ENCODE measurements at regions not wholly inside any gene's neighbourhood (a gene's known extent, or its start where the extent isn't known, plus 50 kb on each side); places are given as distances from the start of the nearest gene placed in this dataset.

DNA sequence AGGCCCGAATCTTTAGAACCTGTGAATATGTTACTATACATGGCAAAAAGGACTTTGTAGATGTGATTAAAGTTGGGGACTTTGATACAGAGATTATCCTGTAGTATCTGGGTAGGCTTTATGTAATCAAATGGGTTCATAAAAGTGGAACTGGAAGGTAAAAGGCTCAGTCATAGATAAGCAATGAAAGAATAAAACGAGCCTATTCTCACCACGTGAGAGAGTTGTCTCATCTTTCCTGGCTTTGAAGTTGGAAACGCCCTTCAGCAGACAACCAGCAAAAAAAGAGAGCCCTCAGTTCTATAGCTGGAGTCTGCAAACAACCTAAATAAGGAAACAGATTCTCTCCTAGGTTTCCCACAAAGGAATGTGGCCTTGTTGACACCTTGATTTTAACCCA lies 805.8 kb upstream of the DIAPH2 start:
- TF ChIP-seq ESRRG (CRISPR knock-in tag; IDR thresholded peaks at IDR 0.05), result no peak
- no peak for TF ChIP-seq TOX (CRISPR knock-in tag; IDR thresholded peaks at IDR 0.05; ENCODE audit: borderline replicate concordance)
- TF ChIP-seq GLIS3 (CRISPR knock-in tag; IDR thresholded peaks at IDR 0.05), result no peak
- TF ChIP-seq ZNF70 (CRISPR knock-in tag; IDR thresholded peaks at IDR 0.05), result no peak
- no peak for TF ChIP-seq BACH2 (CRISPR knock-in tag; IDR thresholded peaks at IDR 0.05; ENCODE audit: borderline replicate concordance)
- TF ChIP-seq ZNF8 (CRISPR knock-in tag; IDR thresholded peaks at IDR 0.05), result no peak
- TF ChIP-seq, protein P1, sequence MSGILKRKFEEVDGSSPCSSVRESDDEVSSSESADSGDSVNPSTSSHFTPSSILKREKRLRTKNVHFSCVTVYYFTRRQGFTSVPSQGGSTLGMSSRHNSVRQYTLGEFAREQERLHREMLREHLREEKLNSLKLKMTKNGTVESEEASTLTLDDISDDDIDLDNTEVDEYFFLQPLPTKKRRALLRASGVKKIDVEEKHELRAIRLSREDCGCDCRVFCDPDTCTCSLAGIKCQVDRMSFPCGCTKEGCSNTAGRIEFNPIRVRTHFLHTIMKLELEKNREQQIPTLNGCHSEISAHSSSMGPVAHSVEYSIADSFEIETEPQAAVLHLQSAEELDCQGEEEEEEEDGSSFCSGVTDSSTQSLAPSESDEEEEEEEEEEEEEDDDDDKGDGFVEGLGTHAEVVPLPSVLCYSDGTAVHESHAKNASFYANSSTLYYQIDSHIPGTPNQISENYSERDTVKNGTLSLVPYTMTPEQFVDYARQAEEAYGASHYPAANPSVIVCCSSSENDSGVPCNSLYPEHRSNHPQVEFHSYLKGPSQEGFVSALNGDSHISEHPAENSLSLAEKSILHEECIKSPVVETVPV (CRISPR knock-in tag; IDR thresholded peaks at IDR 0.05), result no peak
- no peak for TF ChIP-seq CSDC2 (CRISPR knock-in tag; IDR thresholded peaks at IDR 0.05)
- no peak for TF ChIP-seq PPARA (CRISPR knock-in tag; IDR thresholded peaks at IDR 0.05; ENCODE audit: borderline replicate concordance)
- TF ChIP-seq, protein P2, sequence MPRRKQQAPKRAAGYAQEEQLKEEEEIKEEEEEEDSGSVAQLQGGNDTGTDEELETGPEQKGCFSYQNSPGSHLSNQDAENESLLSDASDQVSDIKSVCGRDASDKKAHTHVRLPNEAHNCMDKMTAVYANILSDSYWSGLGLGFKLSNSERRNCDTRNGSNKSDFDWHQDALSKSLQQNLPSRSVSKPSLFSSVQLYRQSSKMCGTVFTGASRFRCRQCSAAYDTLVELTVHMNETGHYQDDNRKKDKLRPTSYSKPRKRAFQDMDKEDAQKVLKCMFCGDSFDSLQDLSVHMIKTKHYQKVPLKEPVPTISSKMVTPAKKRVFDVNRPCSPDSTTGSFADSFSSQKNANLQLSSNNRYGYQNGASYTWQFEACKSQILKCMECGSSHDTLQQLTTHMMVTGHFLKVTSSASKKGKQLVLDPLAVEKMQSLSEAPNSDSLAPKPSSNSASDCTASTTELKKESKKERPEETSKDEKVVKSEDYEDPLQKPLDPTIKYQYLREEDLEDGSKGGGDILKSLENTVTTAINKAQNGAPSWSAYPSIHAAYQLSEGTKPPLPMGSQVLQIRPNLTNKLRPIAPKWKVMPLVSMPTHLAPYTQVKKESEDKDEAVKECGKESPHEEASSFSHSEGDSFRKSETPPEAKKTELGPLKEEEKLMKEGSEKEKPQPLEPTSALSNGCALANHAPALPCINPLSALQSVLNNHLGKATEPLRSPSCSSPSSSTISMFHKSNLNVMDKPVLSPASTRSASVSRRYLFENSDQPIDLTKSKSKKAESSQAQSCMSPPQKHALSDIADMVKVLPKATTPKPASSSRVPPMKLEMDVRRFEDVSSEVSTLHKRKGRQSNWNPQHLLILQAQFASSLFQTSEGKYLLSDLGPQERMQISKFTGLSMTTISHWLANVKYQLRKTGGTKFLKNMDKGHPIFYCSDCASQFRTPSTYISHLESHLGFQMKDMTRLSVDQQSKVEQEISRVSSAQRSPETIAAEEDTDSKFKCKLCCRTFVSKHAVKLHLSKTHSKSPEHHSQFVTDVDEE (CRISPR knock-in tag; IDR thresholded peaks at IDR 0.05), result no peak
- TF ChIP-seq ZNF565 (CRISPR knock-in tag; conservative IDR thresholded peaks at IDR 0.05; ENCODE audit: low read depth), result no peak
- TF ChIP-seq OSR1 (CRISPR knock-in tag; IDR thresholded peaks at IDR 0.05), result no peak
- TF ChIP-seq ARNTL (CRISPR knock-in tag; IDR thresholded peaks at IDR 0.05; ENCODE audit: borderline replicate concordance, low read depth), result no peak
- no peak for TF ChIP-seq ZFP30 (CRISPR knock-in tag; IDR thresholded peaks at IDR 0.05)
- TF ChIP-seq, protein P3, sequence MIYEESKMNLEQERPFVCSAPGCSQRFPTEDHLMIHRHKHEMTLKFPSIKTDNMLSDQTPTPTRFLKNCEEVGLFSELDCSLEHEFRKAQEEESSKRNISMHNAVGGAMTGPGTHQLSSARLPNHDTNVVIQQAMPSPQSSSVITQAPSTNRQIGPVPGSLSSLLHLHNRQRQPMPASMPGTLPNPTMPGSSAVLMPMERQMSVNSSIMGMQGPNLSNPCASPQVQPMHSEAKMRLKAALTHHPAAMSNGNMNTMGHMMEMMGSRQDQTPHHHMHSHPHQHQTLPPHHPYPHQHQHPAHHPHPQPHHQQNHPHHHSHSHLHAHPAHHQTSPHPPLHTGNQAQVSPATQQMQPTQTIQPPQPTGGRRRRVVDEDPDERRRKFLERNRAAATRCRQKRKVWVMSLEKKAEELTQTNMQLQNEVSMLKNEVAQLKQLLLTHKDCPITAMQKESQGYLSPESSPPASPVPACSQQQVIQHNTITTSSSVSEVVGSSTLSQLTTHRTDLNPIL (CRISPR knock-in tag; IDR thresholded peaks at IDR 0.05; ENCODE audit: low read depth), result no peak
- no peak for TF ChIP-seq SNAI2 (CRISPR knock-in tag; IDR thresholded peaks at IDR 0.05)
- no peak for TF ChIP-seq ZFP3 (CRISPR knock-in tag; IDR thresholded peaks at IDR 0.05)
- no peak for TF ChIP-seq TCF4 (CRISPR knock-in tag; IDR thresholded peaks at IDR 0.05; ENCODE audit: borderline replicate concordance)
- ATAC-seq, result no peak

DNA sequence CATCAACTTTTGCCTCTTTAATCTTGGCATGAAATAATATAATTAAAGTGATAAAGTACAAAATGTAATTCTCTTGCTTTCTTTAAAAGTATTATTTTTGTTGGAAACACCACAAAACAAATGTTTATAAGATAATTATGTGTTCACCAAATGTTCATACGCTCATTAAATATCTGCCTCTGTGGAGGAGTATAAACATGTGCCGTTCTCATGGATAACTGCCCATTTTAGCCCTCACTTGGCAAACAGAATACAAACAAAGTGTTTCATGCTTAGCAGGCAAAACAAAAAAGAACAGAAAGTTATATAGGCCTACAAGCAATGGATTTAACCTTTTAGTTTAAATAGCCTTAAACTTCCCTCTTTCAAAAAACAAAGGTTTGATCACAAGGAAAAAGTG lies 800.5 kb upstream of the DIAPH2 start:
- no peak for ATAC-seq
- TF ChIP-seq CSDC2 (CRISPR knock-in tag; IDR thresholded peaks at IDR 0.05), result no peak
- no peak for TF ChIP-seq ARNTL (CRISPR knock-in tag; IDR thresholded peaks at IDR 0.05; ENCODE audit: borderline replicate concordance, low read depth)
- no peak for TF ChIP-seq ZC3H10 (CRISPR knock-in tag; IDR thresholded peaks at IDR 0.05)
- no peak for TF ChIP-seq ZNF70 (CRISPR knock-in tag; IDR thresholded peaks at IDR 0.05)
- no peak for TF ChIP-seq ISL1 (CRISPR knock-in tag; IDR thresholded peaks at IDR 0.05)
- no peak for TF ChIP-seq ZFP3 (CRISPR knock-in tag; IDR thresholded peaks at IDR 0.05)

DNA sequence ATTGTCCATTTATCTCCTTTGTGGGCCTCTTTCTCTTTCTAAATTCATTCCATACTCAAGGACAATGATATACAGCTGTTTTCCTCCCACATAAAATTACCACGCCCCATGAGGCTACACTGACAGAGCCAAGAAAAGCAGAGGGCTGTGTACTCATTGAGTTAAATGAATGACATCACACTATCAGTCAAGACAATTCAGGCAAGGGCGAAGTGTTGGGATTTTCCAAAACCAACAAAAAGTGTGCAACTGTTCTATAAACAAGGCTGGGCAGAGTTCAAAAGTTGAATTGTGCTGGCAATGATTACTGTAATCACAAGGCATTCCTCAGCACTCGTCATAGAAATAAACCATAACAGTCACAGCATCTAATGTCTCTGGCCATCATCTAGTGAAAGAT lies 799.6 kb upstream of the DIAPH2 start:
- no peak for ATAC-seq
- TF ChIP-seq ESRRG (CRISPR knock-in tag; IDR thresholded peaks at IDR 0.05) (no peak), ZFP3 (CRISPR knock-in tag; IDR thresholded peaks at IDR 0.05) (no peak), ZNF8 (CRISPR knock-in tag; IDR thresholded peaks at IDR 0.05) (no peak), CSDC2 (CRISPR knock-in tag; IDR thresholded peaks at IDR 0.05) (no peak), RARB (CRISPR knock-in tag; IDR thresholded peaks at IDR 0.05) (no peak), ZNF70 (CRISPR knock-in tag; IDR thresholded peaks at IDR 0.05) (no peak), ARNTL (CRISPR knock-in tag; IDR thresholded peaks at IDR 0.05; ENCODE audit: borderline replicate concordance, low read depth) (no peak), SNAI2 (CRISPR knock-in tag; IDR thresholded peaks at IDR 0.05) (no peak), BACH2 (CRISPR knock-in tag; IDR thresholded peaks at IDR 0.05; ENCODE audit: borderline replicate concordance) (no peak), TOX (CRISPR knock-in tag; IDR thresholded peaks at IDR 0.05; ENCODE audit: borderline replicate concordance) (no peak), ZNF565 (CRISPR knock-in tag; conservative IDR thresholded peaks at IDR 0.05; ENCODE audit: low read depth) (no peak), ZC3H10 (CRISPR knock-in tag; IDR thresholded peaks at IDR 0.05) (no peak), TCF4 (CRISPR knock-in tag; IDR thresholded peaks at IDR 0.05; ENCODE audit: borderline replicate concordance) (no peak)
- TF ChIP-seq, protein P1 (CRISPR knock-in tag; IDR thresholded peaks at IDR 0.05), result no peak
- TF ChIP-seq, protein P4, sequence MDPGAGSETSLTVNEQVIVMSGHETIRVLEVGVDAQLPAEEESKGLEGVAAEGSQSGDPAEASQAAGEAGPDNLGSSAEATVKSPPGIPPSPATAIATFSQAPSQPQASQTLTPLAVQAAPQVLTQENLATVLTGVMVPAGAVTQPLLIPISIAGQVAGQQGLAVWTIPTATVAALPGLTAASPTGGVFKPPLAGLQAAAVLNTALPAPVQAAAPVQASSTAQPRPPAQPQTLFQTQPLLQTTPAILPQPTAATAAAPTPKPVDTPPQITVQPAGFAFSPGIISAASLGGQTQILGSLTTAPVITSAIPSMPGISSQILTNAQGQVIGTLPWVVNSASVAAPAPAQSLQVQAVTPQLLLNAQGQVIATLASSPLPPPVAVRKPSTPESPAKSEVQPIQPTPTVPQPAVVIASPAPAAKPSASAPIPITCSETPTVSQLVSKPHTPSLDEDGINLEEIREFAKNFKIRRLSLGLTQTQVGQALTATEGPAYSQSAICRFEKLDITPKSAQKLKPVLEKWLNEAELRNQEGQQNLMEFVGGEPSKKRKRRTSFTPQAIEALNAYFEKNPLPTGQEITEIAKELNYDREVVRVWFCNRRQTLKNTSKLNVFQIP (CRISPR knock-in tag; IDR thresholded peaks at IDR 0.05; ENCODE audit: borderline replicate concordance, low read depth), result no peak
- TF ChIP-seq, protein P2 (CRISPR knock-in tag; IDR thresholded peaks at IDR 0.05), result no peak
- TF ChIP-seq, protein P5, sequence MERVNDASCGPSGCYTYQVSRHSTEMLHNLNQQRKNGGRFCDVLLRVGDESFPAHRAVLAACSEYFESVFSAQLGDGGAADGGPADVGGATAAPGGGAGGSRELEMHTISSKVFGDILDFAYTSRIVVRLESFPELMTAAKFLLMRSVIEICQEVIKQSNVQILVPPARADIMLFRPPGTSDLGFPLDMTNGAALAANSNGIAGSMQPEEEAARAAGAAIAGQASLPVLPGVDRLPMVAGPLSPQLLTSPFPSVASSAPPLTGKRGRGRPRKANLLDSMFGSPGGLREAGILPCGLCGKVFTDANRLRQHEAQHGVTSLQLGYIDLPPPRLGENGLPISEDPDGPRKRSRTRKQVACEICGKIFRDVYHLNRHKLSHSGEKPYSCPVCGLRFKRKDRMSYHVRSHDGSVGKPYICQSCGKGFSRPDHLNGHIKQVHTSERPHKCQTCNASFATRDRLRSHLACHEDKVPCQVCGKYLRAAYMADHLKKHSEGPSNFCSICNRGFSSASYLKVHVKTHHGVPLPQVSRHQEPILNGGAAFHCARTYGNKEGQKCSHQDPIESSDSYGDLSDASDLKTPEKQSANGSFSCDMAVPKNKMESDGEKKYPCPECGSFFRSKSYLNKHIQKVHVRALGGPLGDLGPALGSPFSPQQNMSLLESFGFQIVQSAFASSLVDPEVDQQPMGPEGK (CRISPR knock-in tag; IDR thresholded peaks at IDR 0.05; ENCODE audit: borderline replicate concordance), result no peak

Measured in SK-N-SH treated with all-trans-retinoic acid at 6 μM for 48 hours (cell line).